Stimulated activated CD8-positive, alpha-beta memory T cell treated with anti-CD3 and anti-CD28 coated beads, Interleukin-4, amount 100 ng/mL, for 1 hour (primary cell): ENCODE measurements at regions not wholly inside any gene's neighbourhood (a gene's known extent, or its start where the extent isn't known, plus 50 kb on each side); places are given as distances from the start of the nearest gene placed in this dataset.

Source experiments
- DNase-seq, 2 donors: peaks; one replicate each; pipeline ENCODE4 v3.0.0-alpha.2; 2020; ENCODE audit warnings: low read depth in 2 of 2, low spot score in 1 of 2

- no peak for DNase-seq
Measured at GRCh38 chr13:105278943-105279381, 1256.5 kb downstream of the EFNB2 start.

GRCh38 chr13:105276571-105276970 is 1258.9 kb downstream of the EFNB2 start:
- no peak for DNase-seq

GRCh38 chr13:105273665-105274222 is 1261.7 kb downstream of the EFNB2 start:
- DNase-seq = no peak

- no peak for DNase-seq
Measured at GRCh38 chr13:105272660-105273631, 1262.5 kb downstream of the EFNB2 start.

GRCh38 chr13:105266615-105267014 is 1268.8 kb downstream of the EFNB2 start:
- no peak for DNase-seq

GRCh38 chr13:105262579-105262978 is 1272.9 kb downstream of the EFNB2 start:
- DNase-seq = no peak

- no peak for DNase-seq
Measured at GRCh38 chr13:105259426-105259825, 1276.0 kb downstream of the EFNB2 start.

GRCh38 chr13:105255472-105255871 is 1280.0 kb downstream of the EFNB2 start:
- no peak for DNase-seq

GRCh38 chr13:105251293-105251692 is 1284.2 kb downstream of the EFNB2 start:
- DNase-seq = no peak

- no peak for DNase-seq
Measured at GRCh38 chr13:105247830-105248229, 1287.6 kb downstream of the EFNB2 start.

GRCh38 chr13:105240371-105240770 is 1295.1 kb downstream of the EFNB2 start:
- no peak for DNase-seq

- DNase-seq = no peak
Measured at GRCh38 chr13:105232439-105232838, 1303.0 kb downstream of the EFNB2 start.

- no peak for DNase-seq
Measured at GRCh38 chr13:105232006-105232405, 1303.5 kb downstream of the EFNB2 start.

GRCh38 chr13:105231579-105231978 is 1303.9 kb downstream of the EFNB2 start:
- DNase-seq = no peak

- DNase-seq = no peak
Measured at GRCh38 chr13:105220881-105221280, 1314.6 kb downstream of the EFNB2 start.

GRCh38 chr13:105220063-105220462 is 1315.4 kb downstream of the EFNB2 start:
- no peak for DNase-seq

- no peak for DNase-seq
Measured at GRCh38 chr13:105219651-105220050, 1315.8 kb downstream of the EFNB2 start.

GRCh38 chr13:105213512-105213911 is 1322.0 kb downstream of the EFNB2 start:
- no peak for DNase-seq

GRCh38 chr13:105207572-105208293 is 1327.7 kb downstream of the EFNB2 start:
- no peak for DNase-seq

GRCh38 chr13:105202354-105202753 is 1333.1 kb downstream of the EFNB2 start:
- DNase-seq = no peak

- no peak for DNase-seq
Measured at GRCh38 chr13:105201351-105201750, 1334.1 kb downstream of the EFNB2 start.

- DNase-seq = no peak
Measured at GRCh38 chr13:105200181-105200580, 1335.3 kb downstream of the EFNB2 start.
